Ecto neural progenitor cell (in vitro differentiated cells): ENCODE measurements at regions not wholly inside any gene's neighbourhood (a gene's known extent, or its start where the extent isn't known, plus 50 kb on each side); places are given as distances from the start of the nearest gene placed in this dataset.
"Not testable (repeated sequence)": the region's sequence is repeated elsewhere in the genome, so short reads cannot be mapped to it uniquely, and the experiment has no call there.

Source experiments
- DNase-seq: peaks from one replicate; pipeline ENCODE4 v3.0.0-alpha.2; 2018; ENCODE audit warnings: low spot score

DNA sequence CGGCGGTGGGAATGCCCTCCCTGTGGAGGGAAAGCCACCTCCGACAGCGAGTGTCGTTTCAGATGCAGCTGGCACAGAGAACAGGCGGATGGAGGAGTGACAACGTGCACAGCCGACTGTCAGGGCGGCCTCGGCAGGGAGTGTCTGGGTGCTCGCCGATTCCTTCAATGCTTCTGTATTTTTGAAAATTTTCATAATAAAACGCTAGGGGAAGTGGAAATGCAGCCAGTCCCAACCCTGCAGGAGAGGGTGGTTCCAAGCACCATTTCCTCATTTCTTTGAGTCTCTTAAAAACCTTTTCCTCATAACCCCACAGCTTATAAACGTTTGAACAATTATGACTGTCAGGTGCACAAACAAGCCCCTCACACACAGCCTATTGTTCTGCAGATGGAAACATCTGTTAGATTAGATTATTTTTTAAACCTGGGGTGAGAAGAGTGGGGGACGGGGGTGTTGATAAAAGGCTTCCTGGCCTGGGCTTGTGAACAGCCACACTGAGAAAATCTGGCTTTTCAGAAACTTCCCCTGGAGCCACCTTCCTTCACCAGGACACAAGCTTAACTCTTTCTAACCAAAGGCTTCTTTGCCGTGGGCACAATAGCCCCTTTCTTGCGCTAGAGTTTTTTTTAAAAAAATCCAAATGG lies 228.9 kb downstream of the ANKRD60 start:
- no peak for DNase-seq

DNA sequence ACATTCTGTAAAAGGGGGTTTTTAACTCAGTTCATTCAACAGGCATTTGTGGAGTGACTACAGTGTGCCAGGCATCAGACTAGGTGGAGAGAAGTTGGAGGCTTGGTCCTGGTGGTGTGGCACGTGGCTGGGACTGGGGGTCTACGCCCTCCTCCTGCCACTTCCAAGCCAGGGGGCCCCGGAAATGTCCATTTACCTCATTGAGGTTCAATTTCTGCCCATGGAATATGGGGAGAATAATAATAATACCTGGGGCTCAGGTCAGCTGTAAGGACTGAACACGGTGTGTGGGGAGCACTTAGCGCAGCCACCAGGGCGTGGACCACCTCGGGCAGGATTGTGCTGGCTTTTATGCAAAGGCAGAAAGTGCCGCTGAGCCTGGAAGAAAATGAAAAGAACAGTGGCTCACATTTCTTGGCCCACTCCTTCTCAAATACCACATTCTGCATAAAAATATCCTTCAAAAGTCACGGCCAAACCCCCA lies 229.4 kb downstream of the ANKRD60 start:
- DNase-seq, result no peak

DNA sequence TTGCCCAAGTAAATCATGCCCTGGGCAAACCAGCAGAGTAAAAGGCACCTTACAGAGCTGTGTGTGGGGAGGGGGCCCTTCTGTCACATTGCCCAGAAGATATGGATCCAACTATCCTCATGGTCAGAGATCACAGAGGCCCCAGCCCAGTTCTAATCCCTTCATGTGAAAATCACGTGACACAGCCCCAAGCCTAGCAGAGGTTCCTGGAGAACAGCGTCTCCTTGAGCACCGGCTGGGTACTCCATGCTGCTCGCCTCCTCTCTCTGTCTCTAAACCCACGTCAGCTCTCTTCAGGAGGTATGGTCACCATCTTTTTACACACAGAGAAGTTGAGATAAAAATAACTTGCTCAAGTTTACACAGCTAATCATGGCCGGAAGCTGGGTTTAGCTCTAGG lies 230.2 kb downstream of the ANKRD60 start:
- no peak for DNase-seq

DNA sequence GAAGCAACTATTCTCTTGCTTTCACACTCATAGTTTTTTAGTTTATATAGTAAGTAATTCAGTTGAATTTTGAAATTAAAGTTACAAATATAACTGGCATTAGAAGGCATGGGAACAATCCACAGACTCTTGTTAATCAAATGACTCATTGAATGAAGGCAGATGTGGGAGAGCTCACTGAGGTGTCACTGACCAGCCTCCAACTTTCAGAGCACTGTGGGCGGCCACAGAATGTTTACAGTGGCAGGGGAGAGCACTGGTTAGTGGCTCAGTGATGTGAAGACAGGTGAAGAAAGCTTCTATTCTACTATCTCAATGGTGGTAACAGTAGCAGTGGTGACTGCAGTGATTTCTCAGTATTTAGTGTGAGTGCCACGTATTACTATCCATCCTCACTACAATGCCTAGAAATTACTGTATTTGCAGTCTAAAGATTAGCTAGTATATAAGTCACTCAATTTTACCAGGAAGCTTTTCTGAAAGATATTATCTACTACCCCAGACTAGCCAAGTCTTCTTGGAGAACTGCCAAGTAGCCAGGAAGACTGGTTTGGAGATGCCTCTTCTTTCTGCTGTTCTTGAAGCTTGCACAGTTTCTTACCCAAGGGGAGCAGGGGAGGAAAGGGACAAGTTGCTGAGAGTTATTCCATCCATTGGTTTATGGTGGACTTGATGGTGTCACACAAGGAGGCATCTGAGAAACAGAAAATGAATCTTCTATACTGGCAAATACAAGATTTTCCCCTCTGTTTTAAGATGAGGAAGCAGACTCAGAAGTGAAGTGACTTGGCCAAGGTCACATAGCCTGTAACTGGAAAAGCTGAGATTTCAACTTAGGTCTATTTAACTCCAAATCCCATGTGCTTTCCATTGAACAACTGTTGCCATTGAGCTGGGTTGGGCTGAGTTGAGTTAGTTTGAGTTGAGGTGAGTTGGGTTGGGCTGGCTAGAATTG lies 231.2 kb downstream of the ANKRD60 start:
- DNase-seq, result no peak

DNA sequence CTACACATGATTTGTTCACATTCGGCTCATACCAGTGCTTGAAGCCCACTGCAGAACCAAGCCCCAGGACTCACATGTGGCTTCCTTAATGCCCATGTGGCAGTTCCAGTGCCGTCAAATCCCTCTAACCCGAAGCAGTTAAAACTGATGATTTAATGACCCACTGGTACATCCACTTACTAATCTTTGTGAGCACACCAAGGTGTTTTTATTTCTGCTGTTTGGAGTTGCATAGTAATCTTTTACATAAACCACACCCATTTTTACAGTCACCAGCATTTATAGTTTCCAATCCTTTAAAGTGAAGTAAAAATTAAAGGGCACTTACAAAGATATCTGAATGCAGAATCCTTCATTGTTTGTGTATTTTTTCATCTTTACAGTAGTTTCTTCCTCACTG lies 232.0 kb downstream of the ANKRD60 start:
- no peak for DNase-seq

DNA sequence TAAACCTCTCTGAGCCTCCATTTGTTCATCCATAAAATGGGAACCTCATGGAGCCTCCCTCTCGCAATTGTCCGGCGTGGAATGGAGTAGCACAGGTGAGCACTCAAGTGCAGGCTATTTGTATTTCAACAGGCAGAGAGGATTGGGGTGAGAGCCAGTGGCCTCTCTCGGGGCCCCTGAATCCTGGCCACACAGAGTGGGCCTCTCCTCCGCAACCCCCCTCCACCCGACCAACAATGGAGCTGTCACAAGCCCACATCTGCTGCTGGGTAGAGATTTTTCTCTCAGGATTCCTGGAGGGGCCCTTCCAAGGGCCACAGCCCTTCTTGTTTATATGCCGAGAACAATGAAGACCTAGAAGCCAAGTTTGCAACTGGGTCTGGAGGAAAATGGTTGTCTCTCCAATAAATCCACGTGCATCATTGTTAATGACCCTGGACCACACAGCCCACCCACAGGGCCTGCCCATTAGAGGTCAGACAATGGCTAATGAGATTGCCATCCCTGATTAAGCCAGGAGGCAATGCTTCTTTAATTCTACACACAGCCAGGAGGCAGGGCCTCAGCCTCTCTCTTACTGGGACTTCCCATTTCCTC lies 233.0 kb downstream of the ANKRD60 start:
- DNase-seq, result no peak

DNA sequence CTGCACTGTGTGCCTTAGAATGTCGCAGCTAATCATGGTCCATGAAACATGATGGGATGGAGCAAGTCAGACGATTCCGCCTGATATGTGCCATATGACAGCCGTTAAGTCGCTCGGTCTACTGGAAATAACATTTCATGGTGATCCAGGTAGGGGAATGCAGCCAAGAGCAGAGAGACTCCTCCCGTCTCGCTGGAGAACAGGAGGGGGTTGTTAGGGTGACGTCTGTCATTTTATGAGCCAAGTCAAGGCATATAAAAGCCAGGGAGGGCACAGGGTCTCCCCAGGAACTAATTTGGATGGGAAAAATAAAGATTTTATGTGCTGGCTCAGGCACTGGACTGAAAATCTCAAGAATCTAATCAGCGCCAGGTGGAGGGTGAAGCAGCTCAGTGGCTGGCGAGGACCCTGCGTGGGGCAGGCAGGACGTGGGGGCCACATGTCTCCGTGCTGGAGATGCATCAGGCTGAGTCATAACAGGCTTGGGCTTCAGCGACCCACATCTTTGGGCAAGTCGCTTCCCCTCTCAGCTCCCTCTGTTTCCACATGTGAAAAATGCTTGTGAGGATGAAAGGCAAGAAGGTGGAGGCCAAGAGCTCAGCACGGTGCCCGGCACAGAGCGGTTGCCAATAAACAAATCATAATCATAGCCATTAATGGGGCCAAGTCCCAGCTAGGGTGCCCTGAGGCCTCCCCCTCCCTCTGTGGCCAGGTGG lies 234.6 kb downstream of the ANKRD60 start:
- no peak for DNase-seq

DNA sequence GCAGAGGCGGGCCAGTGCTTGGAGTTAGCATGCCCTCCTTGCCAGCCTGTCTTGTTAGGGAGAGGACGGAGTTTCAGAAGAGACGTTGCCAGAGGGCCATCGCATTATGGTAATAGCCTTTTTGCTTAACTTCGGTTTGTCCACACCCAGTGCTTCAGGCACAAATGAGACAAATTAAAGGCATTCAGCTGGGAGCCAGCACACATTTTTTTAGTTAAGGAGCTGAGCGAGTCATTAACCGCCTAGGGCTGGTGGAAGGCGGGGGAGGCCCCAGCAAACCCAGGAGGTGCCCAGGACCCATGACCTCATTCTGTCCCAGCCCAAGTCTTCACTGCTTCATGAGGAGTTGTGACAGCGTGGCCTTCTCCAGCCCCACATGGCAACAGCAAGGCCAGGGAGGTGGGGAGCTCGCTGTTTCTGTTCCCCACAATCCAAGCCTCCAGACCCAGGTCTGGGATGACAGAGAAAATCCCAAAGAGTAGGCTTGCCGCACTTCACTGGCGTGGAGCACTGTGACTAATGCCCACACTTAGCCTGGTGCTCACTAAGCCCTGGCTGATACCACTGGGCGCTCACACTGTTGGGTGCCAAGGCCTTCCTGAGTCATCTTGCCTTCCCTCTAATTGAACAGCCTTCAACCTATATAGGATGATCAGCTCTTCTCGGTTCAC lies 237.1 kb downstream of the ANKRD60 start:
- no peak for DNase-seq

DNA sequence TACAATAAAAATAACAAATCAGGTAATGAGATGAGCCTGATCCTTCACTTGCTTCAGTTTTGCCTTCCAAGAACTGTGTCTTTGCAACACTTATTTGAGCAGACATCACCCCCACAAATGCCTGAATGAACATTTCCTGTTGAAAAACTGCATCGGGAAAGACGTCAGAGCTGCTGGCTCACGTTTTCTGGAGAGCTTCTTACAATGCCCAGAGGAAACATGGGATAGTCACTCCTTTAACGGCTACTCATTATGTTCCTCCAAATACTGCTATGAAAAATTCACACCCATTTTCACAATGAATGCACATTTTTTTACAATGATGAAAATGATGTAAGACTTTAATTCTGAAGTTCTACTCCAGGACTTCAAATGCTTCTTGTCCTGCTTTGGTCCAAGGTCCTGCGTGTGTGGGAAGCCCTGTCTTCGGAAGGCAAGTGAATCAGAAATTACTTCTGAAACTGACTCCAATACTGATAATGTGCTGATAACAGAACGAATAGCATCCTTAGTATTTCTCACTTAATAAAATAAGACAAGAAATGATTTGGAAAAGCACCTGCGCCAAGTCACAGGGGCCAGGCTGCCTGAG lies 238.0 kb downstream of the ANKRD60 start:
- DNase-seq, result no peak

DNA sequence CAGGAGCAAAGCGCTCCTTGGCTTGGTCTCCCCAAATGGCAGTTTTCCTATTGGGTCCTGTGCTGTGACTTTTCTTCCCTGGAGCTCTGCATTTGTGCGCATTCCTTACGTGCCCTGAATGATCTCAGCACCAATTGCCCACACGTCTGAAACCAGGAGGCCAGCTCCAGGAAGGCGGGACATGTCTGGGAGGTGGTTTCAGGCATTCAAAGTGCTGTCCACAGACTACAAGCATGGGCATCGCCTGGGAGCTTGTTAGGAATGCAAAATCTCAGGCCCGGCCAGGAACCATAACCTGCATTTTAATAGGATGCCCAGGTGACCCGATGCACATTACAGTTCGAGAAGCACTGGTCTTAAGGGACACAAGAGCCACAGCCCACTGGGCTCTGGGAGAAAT lies 239.6 kb downstream of the ANKRD60 start:
- DNase-seq, result no peak

DNA sequence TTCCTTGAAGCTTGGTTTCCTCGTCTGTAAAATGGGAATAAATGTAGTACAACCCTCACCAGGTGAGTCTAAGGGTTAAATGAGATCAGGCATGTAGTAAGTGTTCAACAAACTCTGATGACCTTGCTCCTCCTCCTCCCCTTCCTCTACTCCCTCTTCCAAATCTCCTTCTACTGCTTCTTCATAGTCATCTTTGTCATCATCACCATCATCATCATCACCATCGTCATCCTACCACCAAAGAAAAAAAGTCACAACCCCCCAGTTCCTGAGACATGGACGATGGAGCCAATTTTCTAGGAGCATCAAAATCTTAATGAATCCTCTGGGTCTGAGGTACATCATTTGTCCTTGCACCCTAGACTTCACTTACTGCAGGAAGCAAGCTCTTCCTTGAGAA lies 240.0 kb downstream of the ANKRD60 start:
- DNase-seq, result no peak

DNA sequence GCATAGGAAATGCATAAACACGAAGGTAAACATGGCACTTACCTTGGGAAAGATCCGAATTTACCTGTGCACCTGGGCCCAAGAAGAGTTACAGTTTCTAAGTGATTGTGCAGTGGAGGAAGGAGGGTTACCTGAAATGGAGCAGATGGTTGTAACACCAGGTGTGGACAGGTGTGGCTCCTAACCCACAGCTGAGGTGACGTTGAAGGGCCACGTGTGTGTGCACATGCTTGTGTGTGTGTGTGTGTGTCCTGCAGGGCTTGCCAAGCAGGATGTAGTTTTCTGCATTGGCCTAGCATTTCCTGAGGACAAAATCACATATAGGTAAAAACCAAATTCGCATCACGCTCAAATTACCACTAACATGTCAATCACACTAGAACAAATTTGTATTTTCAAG lies 240.8 kb downstream of the ANKRD60 start:
- no peak for DNase-seq

DNA sequence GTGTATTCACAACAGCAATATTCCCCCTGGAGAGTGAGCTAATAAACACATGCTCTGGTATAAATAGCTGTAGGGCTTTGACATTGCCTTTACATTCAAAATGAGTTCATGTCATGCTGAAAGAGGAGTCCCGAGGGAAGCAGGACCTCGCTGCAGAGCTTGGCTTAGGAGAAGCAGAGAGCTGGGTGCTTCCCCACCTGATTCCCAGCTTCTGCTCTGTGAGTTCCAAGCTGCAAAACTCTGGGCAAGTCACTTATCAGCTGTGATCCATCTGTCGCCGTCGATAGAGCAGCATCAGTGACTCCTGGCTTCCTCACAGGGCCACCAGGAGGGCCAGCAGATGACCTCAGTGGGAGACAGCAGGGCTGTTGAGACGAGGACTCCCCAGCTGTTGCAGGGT lies 241.8 kb downstream of the ANKRD60 start:
- no peak for DNase-seq

DNA sequence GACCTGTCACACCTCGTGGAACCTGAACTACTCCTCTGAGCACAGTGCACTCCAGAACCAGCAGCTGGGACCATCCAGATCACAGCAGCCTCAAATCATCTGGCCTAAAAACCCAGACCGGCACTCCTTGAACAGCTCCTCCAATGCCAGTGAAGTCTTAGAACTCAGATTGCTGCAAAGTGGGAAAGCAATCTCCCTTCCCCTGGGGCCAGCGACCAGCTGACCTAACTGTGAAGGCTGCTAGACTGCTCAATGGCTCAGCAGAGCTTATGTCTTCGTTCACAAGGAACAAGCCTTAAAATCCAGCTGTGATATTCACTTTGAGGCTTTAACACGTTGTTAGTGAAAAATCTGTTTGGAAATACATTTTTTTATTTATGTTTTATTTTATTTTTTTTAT lies 243.2 kb downstream of the ANKRD60 start:
- no peak for DNase-seq

DNA sequence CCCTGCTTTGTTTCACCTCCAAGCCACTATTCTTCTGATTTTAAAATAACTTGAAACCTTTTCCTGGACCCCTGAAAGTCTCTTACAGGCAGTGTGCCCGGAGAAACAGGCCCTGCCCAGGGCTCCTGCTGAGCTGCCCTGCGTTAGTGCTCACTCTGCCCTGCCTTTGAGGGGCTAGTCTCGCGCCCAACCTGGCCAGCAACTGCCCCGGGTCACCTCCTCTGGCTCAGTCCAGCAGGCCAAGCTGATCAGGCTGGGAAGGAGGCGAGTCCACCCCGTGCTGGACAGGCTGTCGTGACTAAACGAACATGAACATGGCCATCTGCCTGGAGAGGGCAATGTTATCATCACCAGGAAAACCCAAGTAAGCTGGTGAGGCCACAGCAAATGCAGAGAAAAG lies 245.4 kb downstream of the ANKRD60 start:
- DNase-seq, result no peak

DNA sequence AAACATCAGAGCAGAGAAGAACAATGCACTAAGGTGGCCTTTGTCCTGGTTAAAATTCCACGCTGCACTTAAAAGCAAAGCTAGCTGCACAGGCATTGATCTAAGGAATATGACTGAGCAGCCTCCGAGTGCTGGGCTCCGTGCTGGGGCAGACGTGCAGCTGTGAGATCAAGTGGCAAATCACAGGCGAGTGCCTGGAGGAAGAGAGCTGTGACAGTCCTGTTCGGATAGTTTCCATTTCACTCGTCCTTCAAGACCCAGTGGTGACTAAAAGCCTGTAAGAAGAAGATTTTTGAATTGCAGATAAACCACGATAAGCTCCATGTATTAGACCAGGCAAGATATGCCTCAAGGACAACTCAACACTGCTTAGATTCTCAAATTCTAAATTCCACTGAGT lies 247.9 kb downstream of the ANKRD60 start:
- no peak for DNase-seq

DNA sequence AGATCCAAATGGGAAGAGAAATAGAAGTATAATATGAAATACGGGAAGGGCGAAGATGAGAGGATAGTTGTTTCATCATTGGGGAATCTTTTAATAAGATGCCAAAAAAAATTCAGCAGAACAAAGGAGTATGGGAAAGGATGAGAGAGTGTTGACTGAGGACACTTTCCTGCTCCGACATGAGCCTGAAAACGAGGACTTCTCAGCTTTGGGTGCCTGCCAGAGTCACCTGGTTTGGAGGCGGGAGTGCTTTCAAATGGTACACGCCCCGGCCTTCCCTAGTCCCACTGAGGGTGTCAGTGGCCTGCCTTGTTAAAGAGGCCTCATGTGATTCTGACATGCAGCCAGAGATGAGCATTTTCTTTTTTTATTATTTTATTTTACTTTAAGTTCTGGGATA lies 250.9 kb downstream of the ANKRD60 start:
- no peak for DNase-seq

DNA sequence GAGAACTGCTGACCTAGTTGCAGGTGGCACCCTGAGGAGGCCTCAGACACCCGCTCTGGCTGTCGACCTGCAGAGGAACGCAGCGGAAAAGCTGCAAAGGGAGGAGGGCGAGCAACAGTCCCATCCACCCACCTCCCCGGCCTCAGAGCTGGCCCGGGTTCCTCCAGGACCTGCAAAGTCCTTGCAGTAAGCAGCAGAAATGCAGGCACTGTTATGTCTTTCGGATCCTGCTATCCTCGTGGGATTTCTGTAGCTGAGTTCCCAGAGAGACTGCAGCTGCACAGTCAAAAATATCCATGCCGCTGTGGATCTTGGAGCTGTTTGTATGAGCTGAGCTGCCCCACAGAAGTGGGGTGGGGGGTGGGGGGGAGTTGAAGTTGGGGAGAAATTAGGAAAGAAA lies 251.3 kb downstream of the ANKRD60 start:
- DNase-seq, result no peak

DNA sequence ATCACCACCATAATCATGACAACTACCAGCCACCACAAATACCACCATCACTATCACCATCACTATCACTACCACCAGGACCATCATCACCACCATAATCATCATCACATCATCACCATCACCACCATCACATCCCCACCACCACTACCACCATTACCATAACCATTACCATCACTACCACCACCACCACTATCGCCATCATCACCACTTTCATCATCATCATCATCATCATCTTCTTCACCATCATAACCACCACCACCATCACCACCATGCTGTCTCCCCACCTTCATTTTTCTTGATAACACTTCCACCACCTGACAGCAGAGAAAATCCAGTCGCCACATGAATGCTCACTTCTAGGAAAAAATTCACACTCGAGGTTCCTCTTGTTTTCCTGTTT lies 253.6 kb downstream of the ANKRD60 start:
- DNase-seq, result no peak

DNA sequence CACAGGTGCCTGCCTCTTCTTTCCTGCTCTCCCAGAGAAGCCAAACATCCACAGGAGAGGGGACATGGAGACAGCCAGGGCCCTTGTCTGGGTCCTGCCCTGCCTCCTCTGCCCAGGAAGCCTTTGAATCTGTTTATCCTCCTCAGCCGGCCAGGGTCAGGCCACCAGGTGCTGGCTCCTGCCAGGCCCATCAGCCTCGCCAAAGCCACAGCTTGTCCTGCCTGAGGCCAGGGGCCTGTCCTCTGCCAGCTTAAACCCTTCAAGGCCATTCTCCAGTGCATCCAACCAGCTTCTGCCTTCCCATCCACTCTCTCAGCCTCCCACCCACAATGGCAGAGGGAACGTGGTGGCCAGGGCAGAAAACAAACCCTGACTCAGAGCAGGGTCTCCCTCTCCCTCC lies 254.6 kb downstream of the ANKRD60 start:
- no peak for DNase-seq

DNA sequence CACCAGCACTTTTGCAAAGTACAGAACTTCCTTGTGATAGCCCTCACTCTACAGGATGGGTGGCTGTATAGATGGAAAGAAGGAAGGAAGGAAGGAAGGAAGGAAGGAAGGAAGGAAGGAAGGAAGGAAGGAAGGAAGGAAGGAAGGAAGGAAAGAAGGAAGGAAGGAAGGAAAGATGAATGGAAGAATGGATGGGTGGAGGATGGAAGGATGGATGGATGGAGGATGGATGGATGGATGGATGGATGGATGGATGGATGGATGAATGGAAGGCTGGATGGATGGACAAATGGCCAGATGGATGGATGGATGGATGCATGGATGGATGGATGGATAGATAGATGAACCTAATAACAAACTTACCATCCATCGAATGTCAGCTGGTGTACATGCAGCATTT lies 256.9 kb downstream of the ANKRD60 start:
- not testable (repeated sequence) for DNase-seq
